Activated CD8-positive, alpha-beta memory T cell treated with anti-CD3 and anti-CD28 coated beads, Interleukin-2, amount 10 ng/mL, durations not matched to agents 7 days and 5 days (primary cell): ENCODE measurements at regions not wholly inside any gene's neighbourhood (a gene's known extent, or its start where the extent isn't known, plus 50 kb on each side); places are given as distances from the start of the nearest gene placed in this dataset.
"Not testable (repeated sequence)": the region's sequence is repeated elsewhere in the genome, so short reads cannot be mapped to it uniquely, and the experiment has no call there.

Experiments
- ATAC-seq: fragments of 150-1000 bp; cut with Tn5 transposase; one replicate; pipeline ENCODE4 v1.10.0; 2021; ENCODE audit warnings: moderate library complexity
- CTCF ChIA-PET: fragments of 350-600 bp; sonication (Branson Sonifier 250); formaldehyde crosslinking; loops from one replicate; lab custom pipeline; 2021; ENCODE audit warnings: antibody characterized with exemption; lab: Charles Lee
- DNase-seq: peaks from one replicate; pipeline ENCODE4 v3.0.0-alpha.2; 2020
- H3K27ac Mint-ChIP-seq: one replicate; pipeline ENCODE4 v1.8.0; 2021; ENCODE audit warnings: mild to moderate bottlenecking, mixed read lengths
- H3K27me3 Mint-ChIP-seq: one replicate; pipeline ENCODE4 v1.8.0; 2021; ENCODE audit warnings: mixed read lengths
- H3K36me3 Mint-ChIP-seq: one replicate; pipeline ENCODE4 v1.8.0; 2021; ENCODE audit warnings: mild to moderate bottlenecking, mixed read lengths
- H3K4me1 Mint-ChIP-seq: one replicate; pipeline ENCODE4 v1.8.0; 2021; ENCODE audit warnings: mixed read lengths
- H3K4me3 Mint-ChIP-seq: one replicate; pipeline ENCODE4 v1.8.0; 2021; ENCODE audit warnings: mild to moderate bottlenecking, moderate library complexity, mixed read lengths
- H3K9me3 Mint-ChIP-seq: one replicate; pipeline ENCODE4 v1.8.0; 2022; ENCODE audit warnings: low read depth, mixed read lengths

DNA sequence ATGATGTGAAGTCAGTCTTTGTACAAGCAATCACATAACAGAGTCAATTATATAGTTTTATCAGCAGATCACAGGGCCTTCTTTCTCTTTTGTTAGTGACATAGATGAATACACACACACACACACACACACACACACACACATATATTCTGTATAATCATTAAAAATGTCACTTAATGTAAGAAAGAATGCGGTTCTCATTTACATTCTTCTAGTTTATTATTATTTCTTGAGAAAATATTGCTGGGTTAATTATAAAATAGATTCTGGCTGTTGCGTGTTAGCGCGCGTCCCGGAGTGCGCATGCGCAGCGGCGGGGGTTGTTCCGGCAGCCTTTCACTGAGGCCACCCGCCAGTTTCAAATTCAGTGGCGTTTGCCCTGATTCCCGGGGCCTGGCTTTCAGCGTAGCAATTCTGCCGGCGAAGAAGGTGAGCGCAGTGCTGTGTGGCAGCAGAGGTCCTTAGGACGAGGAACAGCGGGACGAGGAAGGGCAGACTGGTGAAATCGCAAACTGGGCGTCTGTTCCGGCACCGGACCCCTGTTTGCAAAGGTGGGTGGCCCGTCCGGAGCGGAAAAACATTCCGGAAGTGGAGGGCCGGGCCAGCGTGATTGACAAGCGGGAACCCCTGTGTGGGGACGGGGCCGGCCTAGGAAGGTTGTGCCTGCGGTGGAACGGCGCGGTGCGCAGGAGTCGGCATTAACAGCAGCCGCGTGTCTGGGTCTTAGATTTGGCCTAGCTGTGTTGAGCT lies 75.3 kb upstream of the PZP start:
- Mint-ChIP-seq H3K27ac (peak overlapping the region; percentile 97), H3K4me3 (peak overlapping the region; percentile 98)
- CTCF ChIA-PET, H3K27me3 Mint-ChIP-seq, H3K36me3 Mint-ChIP-seq, H3K4me1 Mint-ChIP-seq, H3K9me3 Mint-ChIP-seq: not testable (repeated sequence)
- ATAC-seq (peak; percentile 97), DNase-seq (peak; percentile 95)

DNA sequence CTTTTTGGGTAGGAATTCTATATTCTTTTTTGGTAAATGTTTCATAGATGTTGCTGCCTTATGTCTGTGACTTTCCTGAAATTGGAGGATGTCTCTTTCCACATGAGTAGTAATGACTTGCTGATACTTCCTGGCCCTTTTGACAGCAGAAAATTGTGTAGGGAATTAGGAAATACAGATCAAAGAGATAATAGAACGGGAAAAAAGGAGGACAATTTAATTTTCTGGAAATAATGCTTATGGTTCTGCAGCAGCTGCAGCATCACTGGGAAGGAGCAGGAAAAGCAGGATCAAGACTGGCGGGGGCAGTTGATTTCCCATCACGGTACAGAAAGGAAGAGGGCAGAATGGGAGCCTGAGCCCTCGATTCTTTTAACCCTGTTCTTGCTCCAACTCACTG lies 68.8 kb upstream of the PZP start:
- Mint-ChIP-seq H3K36me3 (no peaks in the 10 kb centered on the region), H3K27ac (no peak overlapping the region), H3K9me3 (no peaks in the 10 kb centered on the region), H3K4me1 (no peaks in the 10 kb centered on the region), H3K4me3 (no peak overlapping the region), H3K27me3 (peaks cover 25% of the 10 kb centered on the region)
- no peak for ATAC-seq
- no peak for DNase-seq
- CTCF ChIA-PET, result no interaction called here

GRCh38 chr12:9273276-9273675 lies 65.1 kb upstream of the PZP start:
- Mint-ChIP-seq H3K4me1 (no peaks in the 10 kb centered on the region), H3K4me3 (no peak overlapping the region), H3K27me3 (peaks cover 25% of the 10 kb centered on the region), H3K9me3 (no peaks in the 10 kb centered on the region), H3K27ac (no peak overlapping the region), H3K36me3 (no peaks in the 10 kb centered on the region)
- ATAC-seq (no peak), DNase-seq (no peak)
- CTCF ChIA-PET, result no interaction called here

DNA sequence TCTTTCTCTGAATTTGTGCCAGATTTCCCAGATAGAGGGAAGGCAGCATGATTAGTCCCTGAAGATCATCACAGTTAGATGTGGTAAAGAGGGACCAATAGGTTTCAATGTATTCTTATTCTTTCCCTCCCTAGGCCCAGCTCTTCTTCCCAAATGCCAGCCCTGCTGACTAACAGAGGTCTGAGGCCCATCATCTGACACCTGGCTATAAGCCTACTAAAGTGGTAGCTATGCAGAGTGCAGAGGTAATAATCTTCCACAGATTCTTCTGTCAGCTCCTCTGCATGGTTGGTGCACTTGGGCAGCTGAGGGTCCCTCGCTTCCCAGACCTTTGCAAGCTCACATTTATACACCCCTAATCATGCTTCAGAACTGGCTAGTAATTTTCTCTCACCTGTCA lies 63.7 kb upstream of the PZP start:
- DNase-seq (no peak), ATAC-seq (no peak)
- CTCF ChIA-PET, result no interaction called here
- no peak overlapping the region for H3K4me3 Mint-ChIP-seq
- H3K36me3 Mint-ChIP-seq, result no peaks in the 10 kb centered on the region
- no peaks in the 10 kb centered on the region for H3K4me1 Mint-ChIP-seq
- no peaks in the 10 kb centered on the region for H3K9me3 Mint-ChIP-seq
- H3K27me3 Mint-ChIP-seq, result peaks cover 18% of the 10 kb centered on the region
- no peak overlapping the region for H3K27ac Mint-ChIP-seq

DNA sequence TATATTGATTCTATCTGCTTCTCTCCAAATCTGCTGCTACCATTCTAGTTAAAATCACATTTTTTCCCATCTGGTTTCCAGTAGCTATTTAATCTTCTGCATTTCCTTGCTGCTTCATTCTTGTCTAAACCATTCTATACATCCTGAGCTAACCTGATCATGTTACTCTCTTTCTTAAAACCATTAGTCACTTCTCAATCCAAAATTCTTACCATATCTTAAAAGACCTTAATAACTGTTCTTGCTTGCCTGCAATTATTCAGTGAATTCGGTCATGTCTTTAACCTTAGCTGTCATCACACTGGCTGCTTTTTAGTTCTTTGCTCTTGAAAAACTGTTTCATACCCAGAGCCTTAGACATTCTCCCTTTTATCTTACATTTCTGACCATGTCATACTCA lies 56.4 kb upstream of the PZP start:
- DNase-seq (no peak), ATAC-seq (no peak)
- Mint-ChIP-seq H3K27ac (no peak overlapping the region), H3K36me3 (no peaks in the 10 kb centered on the region), H3K9me3 (no peaks in the 10 kb centered on the region), H3K4me1 (no peaks in the 10 kb centered on the region), H3K4me3 (no peak overlapping the region), H3K27me3 (peaks cover 10% of the 10 kb centered on the region)
- CTCF ChIA-PET, result no interaction called here

GRCh38 chr12:9260931-9261330 lies 52.7 kb upstream of the PZP start:
- CTCF ChIA-PET, result interaction anchor here (0.7 kb wide), 1 partner anchor 167 kb away, joined by 3 read pairs; no protein-coding TSS in a partner anchor

GRCh38 chr12:9258676-9259075 lies 50.5 kb upstream of the PZP start:
- no peak overlapping the region for H3K4me3 Mint-ChIP-seq
- peaks cover 1% of the 10 kb centered on the region for H3K36me3 Mint-ChIP-seq
- no peak overlapping the region for H3K27ac Mint-ChIP-seq
- no peaks in the 10 kb centered on the region for H3K9me3 Mint-ChIP-seq
- DNase-seq, result no peak
- no peak for ATAC-seq
- H3K4me1 Mint-ChIP-seq, result peaks cover 4% of the 10 kb centered on the region
- H3K27me3 Mint-ChIP-seq, result peaks cover 9% of the 10 kb centered on the region
- CTCF ChIA-PET, result no interaction called here

More at GRCh38 chr12:9260931-9261330, 52.7 kb upstream of the PZP start:
- Mint-ChIP-seq H3K36me3 (peaks cover 1% of the 10 kb centered on the region), H3K27ac (no peak overlapping the region), H3K9me3 (no peaks in the 10 kb centered on the region), H3K27me3 (peaks cover 8% of the 10 kb centered on the region), H3K4me3 (no peak overlapping the region), H3K4me1 (peaks cover 4% of the 10 kb centered on the region)
- no peak for DNase-seq
- ATAC-seq, result no peak
